OCI-LY1 (cell line): ENCODE measurements at regions not wholly inside any gene's neighbourhood (a gene's known extent, or its start where the extent isn't known, plus 50 kb on each side); places are given as distances from the start of the nearest gene placed in this dataset.

ENCODE experiments used
- EZH2 ChIP-seq: fragments of 200-600 bp; sonication (generic), shearing (Covaris generic); IDR thresholded peaks from 2 replicates; pipeline ENCODE4 v1.8.0; 2017; ENCODE audit warnings: borderline replicate concordance, mixed run types, mild to moderate bottlenecking, antibody characterized with exemption, low read length, moderate library complexity, mixed read lengths
- TF ChIP-seq, protein P1 (sequence below): fragments of 200-600 bp; sonication (generic), shearing (Covaris generic); IDR thresholded peaks from 2 replicates; pipeline ENCODE4 v1.5.1; 2017; ENCODE audit warnings: mild to moderate bottlenecking, antibody characterized with exemption, low read length, moderate library complexity, mixed read lengths

DNA sequence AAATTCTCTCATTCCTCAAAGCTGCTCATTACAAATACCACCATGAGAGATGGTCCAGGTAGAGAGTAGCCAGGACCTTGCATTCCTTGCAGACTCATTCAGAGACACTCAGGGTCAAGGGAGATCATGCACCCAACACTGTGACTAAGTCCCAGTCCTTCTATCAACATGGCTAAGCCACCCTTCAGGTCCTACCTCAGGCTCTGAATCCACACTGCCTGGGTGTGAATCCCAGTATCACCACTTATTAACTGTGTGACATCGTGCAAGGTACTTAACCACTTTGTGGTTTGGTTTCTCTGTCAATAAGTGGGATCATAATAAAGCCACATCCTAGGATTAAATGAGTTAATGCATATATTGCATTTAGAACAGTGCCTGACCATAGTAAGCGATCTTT lies 124.1 kb upstream of the NEIL3 start:
- TF ChIP-seq, protein P1, sequence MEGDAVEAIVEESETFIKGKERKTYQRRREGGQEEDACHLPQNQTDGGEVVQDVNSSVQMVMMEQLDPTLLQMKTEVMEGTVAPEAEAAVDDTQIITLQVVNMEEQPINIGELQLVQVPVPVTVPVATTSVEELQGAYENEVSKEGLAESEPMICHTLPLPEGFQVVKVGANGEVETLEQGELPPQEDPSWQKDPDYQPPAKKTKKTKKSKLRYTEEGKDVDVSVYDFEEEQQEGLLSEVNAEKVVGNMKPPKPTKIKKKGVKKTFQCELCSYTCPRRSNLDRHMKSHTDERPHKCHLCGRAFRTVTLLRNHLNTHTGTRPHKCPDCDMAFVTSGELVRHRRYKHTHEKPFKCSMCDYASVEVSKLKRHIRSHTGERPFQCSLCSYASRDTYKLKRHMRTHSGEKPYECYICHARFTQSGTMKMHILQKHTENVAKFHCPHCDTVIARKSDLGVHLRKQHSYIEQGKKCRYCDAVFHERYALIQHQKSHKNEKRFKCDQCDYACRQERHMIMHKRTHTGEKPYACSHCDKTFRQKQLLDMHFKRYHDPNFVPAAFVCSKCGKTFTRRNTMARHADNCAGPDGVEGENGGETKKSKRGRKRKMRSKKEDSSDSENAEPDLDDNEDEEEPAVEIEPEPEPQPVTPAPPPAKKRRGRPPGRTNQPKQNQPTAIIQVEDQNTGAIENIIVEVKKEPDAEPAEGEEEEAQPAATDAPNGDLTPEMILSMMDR = no peak
- no peak for TF ChIP-seq EZH2
